Gastroesophageal sphincter (tissue), 4 donors: ENCODE measurements at regions not wholly inside any gene's neighbourhood (a gene's known extent, or its start where the extent isn't known, plus 50 kb on each side); places are given as distances from the start of the nearest gene placed in this dataset.

Experiments
- ATAC-seq: fragments of 150-250 bp; one replicate; pipeline ENCODE4 v1.9.1; 2016; ENCODE audit warnings: mild to moderate bottlenecking, moderate library complexity
- H3K27ac ChIP-seq, 4 donors: fragments of 200-600 bp; sonication (generic) in 3 of 4; 1 replicate in 3 of 4; 2 replicates in 1 of 4; pipeline ENCODE4 v1.5.1; 2016 to 2019
- H3K27me3 ChIP-seq: fragments of 200-600 bp; sonication (generic); one replicate; pipeline ENCODE4 v1.5.1; 2019
- H3K36me3 ChIP-seq, 2 donors: fragments of 200-600 bp; sonication (generic); one replicate each; pipeline ENCODE4 v1.5.1; 2019; ENCODE audit warnings: control low read depth in 1 of 2
- H3K4me1 ChIP-seq, 3 donors: fragments of 200-600 bp; sonication (generic); 1 replicate in 2 of 3; 2 replicates in 1 of 3; pipeline ENCODE4 v1.5.1; 2016 to 2019; ENCODE audit warnings: control low read depth in 2 of 3
- H3K4me3 ChIP-seq, 2 donors: fragments of 200-600 bp; sonication (generic); one replicate each; pipeline ENCODE4 v1.5.1; 2019; ENCODE audit warnings: mild to moderate bottlenecking in 1 of 2, moderate library complexity in 1 of 2
- H3K9me3 ChIP-seq, 3 donors: fragments of 200-600 bp; sonication (generic); one replicate each; pipeline ENCODE4 v1.5.1; 2017 to 2019; ENCODE audit warnings: control low read depth in 2 of 3
- EP300 ChIP-seq: sonication (generic); formaldehyde crosslinking; IDR thresholded peaks from one replicate; pipeline ENCODE4 v1.6.1; 2017; ENCODE audit warnings: antibody characterized with exemption, mild to moderate bottlenecking
- POLR2A ChIP-seq, 2 donors: fragments of 450-650 bp; IDR thresholded peaks; one replicate each; pipeline ENCODE4 v1.6.1; 2017; ENCODE audit warnings: antibody characterized with exemption in 2 of 2, mild to moderate bottlenecking in 2 of 2, moderate library complexity in 1 of 2
- POLR2AphosphoS5 ChIP-seq: sonication (generic); formaldehyde crosslinking; IDR thresholded peaks from one replicate; pipeline ENCODE4 v1.6.1; 2017; ENCODE audit warnings: antibody characterized with exemption
- WGBS, 2 donors: methylation state at CpG; one replicate each; pipeline ENCODE4 v1.1.5; 2018; ENCODE audit warnings: low coverage in 1 of 2; 5-methylcytosine and 5-hydroxymethylcytosine counted together
- TF ChIP-seq, protein P1 (sequence below), 4 experiments: fragments of 200-600 bp in 2 of 4; fragments of 450-650 bp in 2 of 4; sonication (generic) in 1 of 4; IDR thresholded peaks; one replicate each; pipeline ENCODE4 v1.5.1; 2017 to 2019; ENCODE audit warnings: antibody characterized with exemption in 4 of 4, mild to moderate bottlenecking in 2 of 4, moderate library complexity in 2 of 4

DNA sequence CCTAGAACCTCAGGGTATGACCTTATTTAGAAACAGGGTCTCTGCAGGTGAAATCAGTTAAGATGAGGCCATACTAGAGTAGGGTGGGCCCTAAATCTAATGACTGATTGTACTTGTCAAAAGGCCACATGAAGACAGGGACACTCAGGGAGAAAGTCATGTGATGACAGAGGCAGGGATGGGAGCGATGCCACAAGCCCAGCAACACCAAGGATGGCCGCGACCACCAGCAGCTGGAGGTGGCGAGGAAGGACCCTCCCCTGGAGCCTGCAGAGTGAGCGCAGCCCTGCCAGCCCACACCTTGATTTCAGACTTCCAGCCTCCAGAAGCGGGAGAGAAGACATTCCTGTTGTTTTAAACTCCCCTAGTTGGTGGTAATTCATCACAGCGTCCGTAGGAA, 199.9 kb downstream of the PHETA1 start:
- 84% methylated on average over 8 of the region's 8 CpGs; no CpG with 5 or more reads in 1 of the 2 donors for WGBS, 2 donors
- TF ChIP-seq EP300 (no peak), POLR2AphosphoS5 (no peak), POLR2A (IDR thresholded peaks at IDR 0.05) (no peak)
- TF ChIP-seq, protein P1, sequence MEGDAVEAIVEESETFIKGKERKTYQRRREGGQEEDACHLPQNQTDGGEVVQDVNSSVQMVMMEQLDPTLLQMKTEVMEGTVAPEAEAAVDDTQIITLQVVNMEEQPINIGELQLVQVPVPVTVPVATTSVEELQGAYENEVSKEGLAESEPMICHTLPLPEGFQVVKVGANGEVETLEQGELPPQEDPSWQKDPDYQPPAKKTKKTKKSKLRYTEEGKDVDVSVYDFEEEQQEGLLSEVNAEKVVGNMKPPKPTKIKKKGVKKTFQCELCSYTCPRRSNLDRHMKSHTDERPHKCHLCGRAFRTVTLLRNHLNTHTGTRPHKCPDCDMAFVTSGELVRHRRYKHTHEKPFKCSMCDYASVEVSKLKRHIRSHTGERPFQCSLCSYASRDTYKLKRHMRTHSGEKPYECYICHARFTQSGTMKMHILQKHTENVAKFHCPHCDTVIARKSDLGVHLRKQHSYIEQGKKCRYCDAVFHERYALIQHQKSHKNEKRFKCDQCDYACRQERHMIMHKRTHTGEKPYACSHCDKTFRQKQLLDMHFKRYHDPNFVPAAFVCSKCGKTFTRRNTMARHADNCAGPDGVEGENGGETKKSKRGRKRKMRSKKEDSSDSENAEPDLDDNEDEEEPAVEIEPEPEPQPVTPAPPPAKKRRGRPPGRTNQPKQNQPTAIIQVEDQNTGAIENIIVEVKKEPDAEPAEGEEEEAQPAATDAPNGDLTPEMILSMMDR (IDR thresholded peaks at IDR 0.05) = no peak
- H3K27me3 ChIP-seq = peaks cover 67% of the 10 kb centered on the region
- H3K36me3 ChIP-seq = no peaks in the 10 kb centered on the region
- no peak overlapping the region for H3K27ac ChIP-seq
- no peaks in the 10 kb centered on the region for H3K9me3 ChIP-seq
- ATAC-seq = no peak
- no peaks in the 10 kb centered on the region for H3K4me1 ChIP-seq
- no peak overlapping the region for H3K4me3 ChIP-seq

DNA sequence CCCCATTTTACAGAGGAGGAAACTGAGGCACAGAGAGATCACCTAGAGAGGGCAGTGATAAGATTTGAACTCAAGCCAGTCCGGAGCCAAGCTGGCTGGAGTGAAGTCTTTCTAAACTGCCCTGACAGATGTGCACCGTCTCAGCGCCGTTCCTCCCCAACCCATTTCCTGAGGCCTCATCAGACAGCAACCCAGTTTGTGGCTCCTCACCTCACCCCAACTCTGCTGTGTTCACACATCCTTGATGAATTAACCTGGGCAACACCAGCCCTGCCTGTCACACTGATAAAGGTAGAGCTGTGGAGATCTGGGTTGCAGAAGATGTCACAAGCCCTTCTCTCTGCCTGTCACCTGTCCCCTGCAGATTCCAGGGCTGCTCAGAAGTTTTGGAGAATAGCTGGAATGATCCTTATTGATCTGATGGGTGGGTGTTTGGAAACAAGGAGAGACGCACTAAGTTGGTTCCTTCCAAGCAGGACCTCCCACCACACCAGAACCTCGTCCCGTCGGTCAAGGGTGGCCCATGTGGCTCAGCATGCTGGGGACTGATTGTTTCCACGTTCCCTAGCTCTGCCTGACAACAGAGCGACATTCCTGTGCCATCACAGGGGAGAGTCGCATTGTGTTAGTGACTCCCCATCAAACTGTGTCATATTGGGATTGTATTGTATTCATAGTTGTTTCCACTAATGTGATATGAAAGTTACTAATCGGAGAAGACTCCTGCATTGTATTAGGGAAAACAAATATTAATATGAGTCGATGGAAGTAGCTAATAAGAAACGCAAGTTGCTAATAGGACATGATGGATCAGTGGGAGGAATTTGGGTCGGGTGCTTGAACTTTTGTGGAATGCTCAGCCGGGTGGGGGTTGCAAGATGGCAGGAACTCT, 200.6 kb downstream of the PHETA1 start:
- ATAC-seq = no peak
- Histone ChIP-seq H3K36me3 (no peaks in the 10 kb centered on the region), H3K9me3 (no peaks in the 10 kb centered on the region), H3K4me3 (no peak overlapping the region), H3K27me3 (peaks cover 59% of the 10 kb centered on the region), H3K27ac (no peak overlapping the region), H3K4me1 (no peaks in the 10 kb centered on the region)
- 66 to 77% methylated on average over 3 to 10 of the region's 16 CpGs for WGBS, 2 donors
- no peak for TF ChIP-seq EP300
- no peak for TF ChIP-seq POLR2A (IDR thresholded peaks at IDR 0.05)
- TF ChIP-seq POLR2AphosphoS5 = no peak
- TF ChIP-seq, protein P1 (IDR thresholded peaks at IDR 0.05) = no peak

DNA sequence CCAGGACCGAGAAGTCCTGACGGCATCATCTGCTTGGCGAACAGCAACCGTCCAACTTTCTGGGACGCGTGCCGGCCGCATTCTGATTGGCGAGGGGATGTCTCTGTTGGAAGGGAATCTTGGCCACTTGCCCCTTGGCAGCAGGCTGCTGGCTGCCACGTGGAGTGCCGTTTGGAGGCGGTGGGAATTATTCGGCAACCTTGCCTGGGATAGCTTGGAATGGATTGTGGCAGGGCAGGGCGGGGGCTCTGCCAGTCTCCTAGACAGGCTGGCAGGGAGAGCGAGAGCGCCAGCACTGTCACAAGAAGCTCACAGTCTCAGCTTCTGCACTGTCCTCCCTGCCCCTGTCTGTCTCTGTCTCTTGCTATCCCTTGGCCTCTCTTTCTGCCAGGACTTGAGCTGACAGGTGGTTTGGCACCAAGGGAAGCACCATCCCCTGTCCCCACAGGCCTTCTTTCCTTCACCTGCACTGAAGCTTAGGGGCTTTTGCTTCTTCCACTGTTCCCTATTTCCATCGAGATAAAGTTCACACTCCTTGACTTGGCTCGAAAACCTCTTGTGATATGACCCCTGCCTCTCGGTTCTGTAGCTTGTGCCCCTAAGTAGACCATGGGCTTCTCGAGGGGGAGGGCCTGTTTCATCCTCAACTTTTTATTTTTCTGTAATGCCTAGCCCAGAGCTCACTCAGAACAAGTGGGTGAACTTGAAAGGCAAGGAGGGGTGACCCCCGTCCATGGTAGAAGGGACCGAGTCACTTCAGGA, 201.9 kb downstream of the PHETA1 start:
- no peaks in the 10 kb centered on the region for H3K4me1 ChIP-seq
- WGBS, 2 donors = 70 to 92% methylated on average over 2 to 6 of the region's 22 CpGs
- ATAC-seq = no peak

DNA sequence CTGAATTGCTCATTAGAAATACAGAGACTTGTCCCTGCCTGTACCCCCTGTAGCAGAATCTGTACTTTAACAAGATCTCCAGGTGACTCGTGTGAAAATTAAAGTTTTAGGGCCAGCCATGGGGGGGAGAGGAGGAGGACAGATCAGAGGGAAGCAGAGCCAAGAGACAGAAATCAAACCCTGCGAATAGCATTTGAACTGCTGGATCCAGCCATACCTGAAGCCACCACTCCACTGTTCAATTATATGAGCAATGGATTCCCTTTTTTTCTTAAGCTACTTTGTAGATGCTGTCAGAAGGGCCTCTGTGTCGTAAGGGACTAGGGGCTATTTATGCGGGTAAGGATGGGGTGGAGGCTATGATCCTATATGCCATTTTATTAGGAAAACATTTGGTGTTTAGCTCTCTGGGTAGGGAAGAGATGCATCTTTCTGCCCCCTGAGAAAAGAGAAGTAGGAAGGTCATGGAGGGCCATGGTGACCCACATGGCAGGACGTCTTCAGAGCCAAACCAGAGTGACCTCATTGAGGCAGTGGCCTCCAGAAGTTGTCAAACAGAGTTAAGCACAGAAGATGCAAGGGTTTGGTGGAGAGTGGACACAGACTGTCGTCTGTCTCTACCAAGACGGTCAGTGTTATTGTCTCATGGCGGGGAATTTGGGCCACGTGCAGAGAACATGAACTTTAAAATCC, 203.9 kb downstream of the PHETA1 start:
- H3K36me3 ChIP-seq = no peaks in the 10 kb centered on the region
- 73 to 85% methylated on average over 3 to 7 of the region's 9 CpGs for WGBS, 2 donors
- H3K4me3 ChIP-seq = no peak overlapping the region
- H3K27me3 ChIP-seq = peaks cover 60% of the 10 kb centered on the region
- H3K9me3 ChIP-seq = no peaks in the 10 kb centered on the region
- no peak for ATAC-seq
- H3K4me1 ChIP-seq = no peaks in the 10 kb centered on the region
- H3K27ac ChIP-seq = no peak overlapping the region
- TF ChIP-seq POLR2AphosphoS5 = no peak

More for the DNA sequence above, 201.9 kb downstream of the PHETA1 start:
- TF ChIP-seq, protein P1 (IDR thresholded peaks at IDR 0.05) = no peak
- TF ChIP-seq EP300 (no peak), POLR2A (IDR thresholded peaks at IDR 0.05) (no peak), POLR2AphosphoS5 (no peak)
- H3K27me3 ChIP-seq = peaks cover 60% of the 10 kb centered on the region
- H3K36me3 ChIP-seq = no peaks in the 10 kb centered on the region
- no peak overlapping the region for H3K4me3 ChIP-seq
- no peak overlapping the region for H3K27ac ChIP-seq
- no peaks in the 10 kb centered on the region for H3K9me3 ChIP-seq

DNA sequence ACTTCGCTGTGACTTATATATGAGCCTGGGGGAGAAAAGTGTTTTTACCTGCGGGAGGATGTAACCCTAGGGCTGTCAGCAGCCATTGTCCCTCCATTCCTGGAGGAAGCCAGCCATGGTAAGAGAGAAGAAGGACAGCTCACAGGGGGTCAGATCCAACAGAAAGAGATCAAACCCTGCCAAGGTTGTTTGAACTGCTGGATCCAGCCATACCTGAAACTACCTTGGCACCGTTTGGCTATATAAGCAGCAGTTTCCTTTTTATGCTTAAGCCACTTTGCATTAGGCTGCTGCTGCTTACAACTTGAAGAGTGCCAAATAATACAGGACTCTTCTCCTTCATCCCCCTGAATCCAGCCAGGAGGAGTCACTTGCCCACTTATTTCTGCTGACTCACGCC, 205.5 kb downstream of the PHETA1 start:
- no peak for ATAC-seq
- Histone ChIP-seq H3K36me3 (no peaks in the 10 kb centered on the region), H3K4me1 (no peaks in the 10 kb centered on the region), H3K27me3 (peaks cover 54% of the 10 kb centered on the region), H3K4me3 (no peak overlapping the region), H3K9me3 (no peaks in the 10 kb centered on the region), H3K27ac (no peak overlapping the region)
- TF ChIP-seq POLR2A (IDR thresholded peaks at IDR 0.05) (no peak), POLR2AphosphoS5 (no peak), EP300 (no peak)
- TF ChIP-seq, protein P1 (IDR thresholded peaks at IDR 0.05) = no peak
- 90 to 100% methylated on average over 2 to 3 of the region's 4 CpGs for WGBS, 2 donors
